Panc1 (cell line): ENCODE measurements at regions not wholly inside any gene's neighbourhood (a gene's known extent, or its start where the extent isn't known, plus 50 kb on each side); places are given as distances from the start of the nearest gene placed in this dataset.

Source experiments
- POLR2AphosphoS5 ChIP-seq: IDR thresholded peaks from 2 replicates; pipeline ENCODE4 v1.6.1; 2012; ENCODE audit warnings: mild to moderate bottlenecking, low read depth, low read length, moderate library complexity
- TCF7L2 ChIP-seq: IDR thresholded peaks from 2 replicates; pipeline ENCODE4 v1.6.1; 2011; ENCODE audit warnings: mild to moderate bottlenecking, low read depth, low read length, inconsistent platforms
- TF ChIP-seq, protein P1 (sequence below): fragments of 450-650 bp; IDR thresholded peaks from 2 replicates; pipeline ENCODE4 v1.5.1; 2017; ENCODE audit warnings: mild to moderate bottlenecking
- TF ChIP-seq, protein P2 (sequence below), 2 experiments: IDR thresholded peaks; 2 replicates each; pipeline ENCODE4 v1.6.1; 2011 to 2012; ENCODE audit warnings: low read depth in 2 of 2, control low read depth in 1 of 2, low read length in 1 of 2, mild to moderate bottlenecking in 1 of 2, moderate library complexity in 1 of 2; ENCODE audit not compliant: insufficient read depth in 1 of 2

DNA sequence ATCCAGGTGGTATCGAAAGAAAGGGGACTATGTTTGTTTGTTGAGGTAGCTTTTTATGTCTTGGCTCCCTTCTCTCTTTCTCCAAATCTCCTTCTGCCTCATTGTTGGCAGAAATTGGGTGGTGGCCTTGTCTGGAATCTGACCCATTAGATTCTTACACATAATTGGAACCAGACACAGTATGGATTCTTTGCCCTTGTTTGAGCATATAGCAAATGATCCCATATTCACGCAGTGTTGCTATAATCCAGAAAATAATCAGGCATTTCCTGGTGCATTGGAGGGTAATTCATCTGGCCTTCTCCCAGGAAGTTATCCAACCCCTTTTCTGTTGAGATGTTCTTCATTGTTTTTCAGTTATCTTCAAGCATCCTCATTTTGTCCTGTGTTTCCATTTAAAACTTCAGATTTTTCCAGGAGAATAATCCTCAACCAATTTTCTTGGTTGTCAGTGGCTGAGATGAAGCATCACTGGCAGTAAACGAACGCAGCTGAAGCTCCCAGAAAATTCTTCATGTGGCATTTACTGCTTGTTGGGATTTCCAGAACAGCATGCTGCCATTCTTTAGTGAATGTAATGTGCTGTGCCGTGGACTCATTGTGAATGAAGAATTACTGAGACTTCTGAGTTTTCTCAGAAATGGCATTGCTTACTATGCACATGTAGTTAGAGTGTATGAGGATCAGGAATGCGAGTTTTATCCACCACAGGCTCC, 70.5 kb upstream of the NTRK2 start:
- TF ChIP-seq, protein P1, sequence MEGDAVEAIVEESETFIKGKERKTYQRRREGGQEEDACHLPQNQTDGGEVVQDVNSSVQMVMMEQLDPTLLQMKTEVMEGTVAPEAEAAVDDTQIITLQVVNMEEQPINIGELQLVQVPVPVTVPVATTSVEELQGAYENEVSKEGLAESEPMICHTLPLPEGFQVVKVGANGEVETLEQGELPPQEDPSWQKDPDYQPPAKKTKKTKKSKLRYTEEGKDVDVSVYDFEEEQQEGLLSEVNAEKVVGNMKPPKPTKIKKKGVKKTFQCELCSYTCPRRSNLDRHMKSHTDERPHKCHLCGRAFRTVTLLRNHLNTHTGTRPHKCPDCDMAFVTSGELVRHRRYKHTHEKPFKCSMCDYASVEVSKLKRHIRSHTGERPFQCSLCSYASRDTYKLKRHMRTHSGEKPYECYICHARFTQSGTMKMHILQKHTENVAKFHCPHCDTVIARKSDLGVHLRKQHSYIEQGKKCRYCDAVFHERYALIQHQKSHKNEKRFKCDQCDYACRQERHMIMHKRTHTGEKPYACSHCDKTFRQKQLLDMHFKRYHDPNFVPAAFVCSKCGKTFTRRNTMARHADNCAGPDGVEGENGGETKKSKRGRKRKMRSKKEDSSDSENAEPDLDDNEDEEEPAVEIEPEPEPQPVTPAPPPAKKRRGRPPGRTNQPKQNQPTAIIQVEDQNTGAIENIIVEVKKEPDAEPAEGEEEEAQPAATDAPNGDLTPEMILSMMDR, result no peak
- TF ChIP-seq, protein P2, sequence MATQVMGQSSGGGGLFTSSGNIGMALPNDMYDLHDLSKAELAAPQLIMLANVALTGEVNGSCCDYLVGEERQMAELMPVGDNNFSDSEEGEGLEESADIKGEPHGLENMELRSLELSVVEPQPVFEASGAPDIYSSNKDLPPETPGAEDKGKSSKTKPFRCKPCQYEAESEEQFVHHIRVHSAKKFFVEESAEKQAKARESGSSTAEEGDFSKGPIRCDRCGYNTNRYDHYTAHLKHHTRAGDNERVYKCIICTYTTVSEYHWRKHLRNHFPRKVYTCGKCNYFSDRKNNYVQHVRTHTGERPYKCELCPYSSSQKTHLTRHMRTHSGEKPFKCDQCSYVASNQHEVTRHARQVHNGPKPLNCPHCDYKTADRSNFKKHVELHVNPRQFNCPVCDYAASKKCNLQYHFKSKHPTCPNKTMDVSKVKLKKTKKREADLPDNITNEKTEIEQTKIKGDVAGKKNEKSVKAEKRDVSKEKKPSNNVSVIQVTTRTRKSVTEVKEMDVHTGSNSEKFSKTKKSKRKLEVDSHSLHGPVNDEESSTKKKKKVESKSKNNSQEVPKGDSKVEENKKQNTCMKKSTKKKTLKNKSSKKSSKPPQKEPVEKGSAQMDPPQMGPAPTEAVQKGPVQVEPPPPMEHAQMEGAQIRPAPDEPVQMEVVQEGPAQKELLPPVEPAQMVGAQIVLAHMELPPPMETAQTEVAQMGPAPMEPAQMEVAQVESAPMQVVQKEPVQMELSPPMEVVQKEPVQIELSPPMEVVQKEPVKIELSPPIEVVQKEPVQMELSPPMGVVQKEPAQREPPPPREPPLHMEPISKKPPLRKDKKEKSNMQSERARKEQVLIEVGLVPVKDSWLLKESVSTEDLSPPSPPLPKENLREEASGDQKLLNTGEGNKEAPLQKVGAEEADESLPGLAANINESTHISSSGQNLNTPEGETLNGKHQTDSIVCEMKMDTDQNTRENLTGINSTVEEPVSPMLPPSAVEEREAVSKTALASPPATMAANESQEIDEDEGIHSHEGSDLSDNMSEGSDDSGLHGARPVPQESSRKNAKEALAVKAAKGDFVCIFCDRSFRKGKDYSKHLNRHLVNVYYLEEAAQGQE (IDR thresholded peaks at IDR 0.05; ENCODE audit: insufficient read depth in 1 of 2, low read depth in 2 of 2, low read length in 1 of 2), result no peak
- TF ChIP-seq POLR2AphosphoS5, result no peak
- TF ChIP-seq TCF7L2, result no peak
